GM19239 (cell line): ENCODE measurements at regions not wholly inside any gene's neighbourhood (a gene's known extent, or its start where the extent isn't known, plus 50 kb on each side); places are given as distances from the start of the nearest gene placed in this dataset.
"Not testable (repeated sequence)": the region's sequence is repeated elsewhere in the genome, so short reads cannot be mapped to it uniquely, and the experiment has no call there.

Experiments used
- DNase-seq: peaks from one replicate; pipeline ENCODE4 v3.0.0; 2011; ENCODE audit warnings: low spot score; ENCODE audit not compliant: insufficient read length
- FAIRE-seq: peaks from 2 replicates; lab custom pipeline; 2011; peaks lifted over from hg19 to GRCh38; lab: Jason Lieb, UNC

GRCh38 chr17:14747603-14747950 lies 446.7 kb downstream of the HS3ST3B1 start:
- DNase-seq: no peak
- no peak for FAIRE-seq

- DNase-seq (no peak), FAIRE-seq (no peak)
Observed at GRCh38 chr17:14746822-14747602, 446.1 kb downstream of the HS3ST3B1 start.

GRCh38 chr17:14745541-14745940 lies 444.7 kb downstream of the HS3ST3B1 start:
- no peak for DNase-seq
- FAIRE-seq: no peak

GRCh38 chr17:14744761-14745473 lies 444.0 kb downstream of the HS3ST3B1 start:
- DNase-seq (no peak), FAIRE-seq (no peak)

GRCh38 chr17:14741491-14741890 lies 440.6 kb downstream of the HS3ST3B1 start:
- DNase-seq (no peak), FAIRE-seq (no peak)

- no peak for DNase-seq
- FAIRE-seq: no peak
Observed at GRCh38 chr17:14739656-14740431, 439.0 kb downstream of the HS3ST3B1 start.

GRCh38 chr17:14738652-14738988 lies 437.7 kb downstream of the HS3ST3B1 start:
- DNase-seq (no peak), FAIRE-seq (no peak)

- DNase-seq (no peak), FAIRE-seq (no peak)
Observed at GRCh38 chr17:14737984-14738651, 437.2 kb downstream of the HS3ST3B1 start.

- DNase-seq (no peak), FAIRE-seq (no peak)
Observed at GRCh38 chr17:14736631-14737030, 435.8 kb downstream of the HS3ST3B1 start.

- FAIRE-seq (no peak), DNase-seq (no peak)
Observed at GRCh38 chr17:14733376-14733775, 432.5 kb downstream of the HS3ST3B1 start.

GRCh38 chr17:14732211-14732610 lies 431.3 kb downstream of the HS3ST3B1 start:
- DNase-seq (no peak), FAIRE-seq (no peak)

GRCh38 chr17:14731591-14731990 lies 430.7 kb downstream of the HS3ST3B1 start:
- DNase-seq: no peak

GRCh38 chr17:14730821-14731220 lies 429.9 kb downstream of the HS3ST3B1 start:
- DNase-seq (no peak), FAIRE-seq (no peak)

More at GRCh38 chr17:14731591-14731990, 430.7 kb downstream of the HS3ST3B1 start:
- FAIRE-seq: no peak

- FAIRE-seq (no peak), DNase-seq (no peak)
Observed at GRCh38 chr17:14725729-14726128, 424.8 kb downstream of the HS3ST3B1 start.

GRCh38 chr17:14724770-14725169 lies 423.9 kb downstream of the HS3ST3B1 start:
- FAIRE-seq (no peak), DNase-seq (no peak)

GRCh38 chr17:14723349-14723748 lies 422.5 kb downstream of the HS3ST3B1 start:
- not testable (repeated sequence) for FAIRE-seq, DNase-seq

GRCh38 chr17:14719942-14720341 lies 419.1 kb downstream of the HS3ST3B1 start:
- FAIRE-seq (no peak), DNase-seq (no peak)

GRCh38 chr17:14717859-14718258 lies 417.0 kb downstream of the HS3ST3B1 start:
- DNase-seq (no peak), FAIRE-seq (no peak)

- no peak for DNase-seq
- no peak for FAIRE-seq
Observed at GRCh38 chr17:14715561-14715960, 414.7 kb downstream of the HS3ST3B1 start.

- DNase-seq (no peak), FAIRE-seq (no peak)
Observed at GRCh38 chr17:14712611-14713021, 411.7 kb downstream of the HS3ST3B1 start.
